PC-9 (cell line): ENCODE measurements at regions not wholly inside any gene's neighbourhood (a gene's known extent, or its start where the extent isn't known, plus 50 kb on each side); places are given as distances from the start of the nearest gene placed in this dataset.

Experiments used
- BruUV-seq: library from RNA; stranded (reverse); fragments of 400-500 nt; replicated peaks from 2 replicates; lab custom pipeline; 2021; lab: Mats Ljungman, UMichigan
- CTCF ChIA-PET: fragments of 300-600 bp; sonication (Branson Sonifier 250); formaldehyde crosslinking; loops from one replicate; lab custom pipeline; 2022; ENCODE audit warnings: antibody characterized with exemption; lab: Charles Lee
- POLR2A ChIA-PET: fragments of 300-600 bp; sonication (Branson Sonifier 250); formaldehyde crosslinking; loops from one replicate; lab custom pipeline; 2022; ENCODE audit warnings: antibody characterized with exemption; ENCODE audit not compliant: unreplicated experiment; lab: Charles Lee
- DNase-seq, 2 experiments: peaks; one replicate each; pipeline versions ENCODE4 v3.0.0 to v3.0.0-alpha.2; 2015 to 2022; ENCODE audit warnings: mixed read lengths in 1 of 2
- H2AFZ ChIP-seq: fragments of 200-600 bp; sonication (generic); 2 replicates; pipeline ENCODE4 v1.8.1; 2017; ENCODE audit warnings: antibody characterized with exemption
- H3F3A ChIP-seq: fragments of 200-600 bp; sonication (generic); 2 replicates; pipeline ENCODE4 v1.8.1; 2017; ENCODE audit warnings: antibody characterized with exemption, mild to moderate bottlenecking, low read depth; ENCODE audit not compliant: insufficient read depth
- H3K27ac ChIP-seq: fragments of 200-600 bp; sonication (generic); 2 replicates; pipeline ENCODE4 v1.6.1; 2016; ENCODE audit warnings: mixed run types
- H3K27me3 ChIP-seq: fragments of 200-600 bp; sonication (generic); 2 replicates; pipeline ENCODE4 v1.6.1; 2016; ENCODE audit warnings: low read depth, mixed run types; ENCODE audit not compliant: insufficient read depth
- H3K36me3 ChIP-seq: fragments of 200-600 bp; sonication (generic); 2 replicates; pipeline ENCODE4 v1.6.1; 2016; ENCODE audit warnings: low read depth, mixed run types
- H3K4me1 ChIP-seq: fragments of 200-600 bp; sonication (generic); replicated peaks from 2 replicates; pipeline ENCODE4 v1.6.1; 2016; ENCODE audit warnings: mixed run types; ENCODE audit not compliant: insufficient read depth
- H3K4me2 ChIP-seq: fragments of 200-600 bp; sonication (generic); 2 replicates; pipeline ENCODE4 v1.6.1; 2017; ENCODE audit warnings: mixed run types
- H3K4me3 ChIP-seq: fragments of 200-600 bp; sonication (generic); 2 replicates; pipeline ENCODE4 v1.6.1; 2016; ENCODE audit warnings: mixed run types
- H3K79me2 ChIP-seq: fragments of 200-600 bp; sonication (generic); 2 replicates; pipeline ENCODE4 v1.6.1; 2017; ENCODE audit warnings: low read depth, mixed run types
- H3K9me2 ChIP-seq: fragments of 200-600 bp; sonication (generic); 2 replicates; pipeline ENCODE4 v1.8.1; 2017; ENCODE audit warnings: mild to moderate bottlenecking; ENCODE audit not compliant: insufficient read depth
- H3K9me3 ChIP-seq: fragments of 200-600 bp; sonication (generic); 2 replicates; pipeline ENCODE4 v1.8.1; 2016; ENCODE audit warnings: low read depth; ENCODE audit not compliant: insufficient read depth
- H4K20me1 ChIP-seq: fragments of 200-600 bp; sonication (generic); 2 replicates; pipeline ENCODE4 v1.8.1; 2017; ENCODE audit not compliant: insufficient read depth
- EZH2 ChIP-seq: fragments of 200-600 bp; sonication (generic); IDR thresholded peaks from 2 replicates; pipeline ENCODE4 v1.8.0; 2017; ENCODE audit warnings: antibody characterized with exemption, low read depth
- intact Hi-C: fragments of 100-400 bp; cut with micrococcal nuclease; formaldehyde crosslinking; loops from one replicate; pipeline ENCODE4 v1.10.0; 2022; ENCODE audit not compliant: unreplicated experiment
- TF ChIP-seq, protein P1 (sequence below): fragments of 200-600 bp; sonication (generic); conservative IDR thresholded peaks from 2 replicates; pipeline ENCODE4 v1.6.1; 2017; ENCODE audit warnings: mixed run types, antibody characterized with exemption, mild to moderate bottlenecking, moderate library complexity

DNA sequence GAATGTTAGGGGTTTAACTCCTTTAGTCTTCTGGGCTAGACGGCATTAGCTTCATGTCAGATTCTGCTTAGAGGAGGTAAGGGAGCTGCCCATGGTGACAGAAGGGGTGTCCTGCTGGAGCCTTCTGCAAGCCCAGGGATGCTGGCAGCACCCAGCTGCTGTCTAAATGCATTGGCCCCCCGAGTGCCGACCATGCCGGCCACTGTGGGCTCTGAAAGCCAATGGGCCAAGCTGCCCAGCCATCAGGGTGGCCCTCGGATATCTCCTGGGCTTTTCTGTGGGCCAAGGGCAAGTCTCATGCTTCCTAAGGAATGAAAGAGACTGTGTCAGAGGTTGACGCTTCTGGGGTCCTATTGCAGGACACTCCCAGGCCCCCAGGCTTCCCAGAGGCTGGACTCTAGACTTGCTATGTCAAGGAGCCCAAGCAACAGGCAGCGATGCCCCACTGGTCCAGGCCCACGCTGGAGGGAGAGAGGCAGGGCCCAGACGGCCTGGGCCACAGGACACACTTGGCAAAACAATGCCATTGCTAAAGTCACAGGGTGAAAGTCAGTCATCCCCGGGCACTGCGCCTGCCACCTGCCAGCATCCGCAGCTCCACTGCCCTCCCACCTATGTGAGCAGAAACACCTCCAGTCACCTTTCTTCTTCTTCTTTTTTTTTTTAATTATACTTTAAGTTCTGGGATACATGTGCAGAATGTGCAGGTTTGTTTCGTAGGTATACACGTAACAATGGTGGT lies 160.2 kb upstream of the GPR12 start:
- Histone ChIP-seq H3K4me1 (no peaks in the 10 kb centered on the region), H3K27ac (no peak overlapping the region), H3F3A (no peaks in the 10 kb centered on the region), H3K4me2 (no peak overlapping the region), H3K27me3 (peaks cover 98% of the 10 kb centered on the region), H2AFZ (no peak overlapping the region), H3K9me2 (no peaks in the 10 kb centered on the region), H3K4me3 (no peak overlapping the region), H3K79me2 (no peaks in the 10 kb centered on the region), H3K36me3 (no peaks in the 10 kb centered on the region), H3K9me3 (no peaks in the 10 kb centered on the region), H4K20me1 (no peaks in the 10 kb centered on the region)
- TF ChIP-seq, protein P1, sequence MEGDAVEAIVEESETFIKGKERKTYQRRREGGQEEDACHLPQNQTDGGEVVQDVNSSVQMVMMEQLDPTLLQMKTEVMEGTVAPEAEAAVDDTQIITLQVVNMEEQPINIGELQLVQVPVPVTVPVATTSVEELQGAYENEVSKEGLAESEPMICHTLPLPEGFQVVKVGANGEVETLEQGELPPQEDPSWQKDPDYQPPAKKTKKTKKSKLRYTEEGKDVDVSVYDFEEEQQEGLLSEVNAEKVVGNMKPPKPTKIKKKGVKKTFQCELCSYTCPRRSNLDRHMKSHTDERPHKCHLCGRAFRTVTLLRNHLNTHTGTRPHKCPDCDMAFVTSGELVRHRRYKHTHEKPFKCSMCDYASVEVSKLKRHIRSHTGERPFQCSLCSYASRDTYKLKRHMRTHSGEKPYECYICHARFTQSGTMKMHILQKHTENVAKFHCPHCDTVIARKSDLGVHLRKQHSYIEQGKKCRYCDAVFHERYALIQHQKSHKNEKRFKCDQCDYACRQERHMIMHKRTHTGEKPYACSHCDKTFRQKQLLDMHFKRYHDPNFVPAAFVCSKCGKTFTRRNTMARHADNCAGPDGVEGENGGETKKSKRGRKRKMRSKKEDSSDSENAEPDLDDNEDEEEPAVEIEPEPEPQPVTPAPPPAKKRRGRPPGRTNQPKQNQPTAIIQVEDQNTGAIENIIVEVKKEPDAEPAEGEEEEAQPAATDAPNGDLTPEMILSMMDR: no peak
- no peak for TF ChIP-seq EZH2
- intact Hi-C loops: no loop called here
- BruUV-seq: no TSS peak
- CTCF ChIA-PET: no interaction called here
- no peak for DNase-seq
- POLR2A ChIA-PET: no interaction called here

DNA sequence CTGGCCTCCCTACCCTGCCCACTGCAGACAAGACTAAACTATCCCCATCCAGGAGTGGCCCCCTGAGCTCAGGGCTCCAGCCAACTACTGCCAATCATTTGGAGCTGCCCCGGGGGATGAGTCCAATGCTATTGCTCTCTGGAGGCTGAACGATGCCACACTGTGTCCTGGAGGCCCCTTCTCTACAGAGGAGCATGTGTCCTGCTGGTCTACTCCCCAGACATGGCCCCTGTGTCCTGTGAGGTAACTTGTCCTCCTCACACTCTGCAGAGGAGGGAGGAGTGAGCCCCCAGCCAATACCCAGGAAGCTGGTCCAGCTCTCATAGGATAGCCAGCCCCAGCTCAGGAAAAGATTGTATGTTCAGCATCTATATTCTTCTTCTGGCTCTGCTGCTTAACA lies 159.1 kb upstream of the GPR12 start:
- BruUV-seq: no TSS peak
- Histone ChIP-seq H4K20me1 (no peaks in the 10 kb centered on the region), H3K4me3 (no peak overlapping the region), H3K9me3 (no peaks in the 10 kb centered on the region), H3K27me3 (peaks cover 100% of the 10 kb centered on the region), H3K27ac (no peak overlapping the region), H3K9me2 (no peaks in the 10 kb centered on the region), H3F3A (no peaks in the 10 kb centered on the region), H3K4me1 (no peaks in the 10 kb centered on the region), H2AFZ (no peak overlapping the region), H3K79me2 (no peaks in the 10 kb centered on the region), H3K36me3 (no peaks in the 10 kb centered on the region), H3K4me2 (no peak overlapping the region)
- ChIA-PET CTCF (no interaction called here), POLR2A (no interaction called here)
- TF ChIP-seq EZH2: no peak
- TF ChIP-seq, protein P1: no peak
- DNase-seq: no peak
- intact Hi-C loops: no loop called here

DNA sequence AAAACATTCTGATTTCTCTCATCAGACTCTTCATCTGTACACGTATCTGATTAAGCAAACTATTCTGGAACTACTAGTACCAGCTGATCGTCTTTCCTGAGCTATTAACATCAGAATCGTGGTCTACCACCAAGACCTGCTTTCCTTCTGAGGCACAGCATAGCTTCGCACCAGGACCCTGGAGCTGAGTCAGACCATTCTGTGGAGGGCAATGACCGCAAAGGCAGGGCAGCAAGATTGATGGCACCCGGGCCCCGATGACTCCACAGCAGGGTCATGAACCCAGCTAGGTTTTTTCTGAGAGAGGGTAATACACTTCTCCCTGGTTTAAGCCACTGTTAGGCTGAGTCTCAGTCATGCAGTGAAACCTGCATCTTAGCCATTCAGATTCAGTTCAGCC lies 158.7 kb upstream of the GPR12 start:
- H3K27me3 ChIP-seq: peaks cover 100% of the 10 kb centered on the region
- H2AFZ ChIP-seq: no peak overlapping the region
- H3K79me2 ChIP-seq: no peaks in the 10 kb centered on the region
- H3K4me1 ChIP-seq: no peaks in the 10 kb centered on the region
- H3K4me2 ChIP-seq: no peak overlapping the region
- DNase-seq: no peak
- H3F3A ChIP-seq: no peaks in the 10 kb centered on the region
- POLR2A ChIA-PET: no interaction called here
- no peak overlapping the region for H3K27ac ChIP-seq
- intact Hi-C loops: no loop called here
- no peaks in the 10 kb centered on the region for H3K9me3 ChIP-seq
- CTCF ChIA-PET: no interaction called here
- H3K9me2 ChIP-seq: no peaks in the 10 kb centered on the region
- TF ChIP-seq, protein P1: no peak
- no peak for TF ChIP-seq EZH2
- H3K4me3 ChIP-seq: no peak overlapping the region
- no peaks in the 10 kb centered on the region for H4K20me1 ChIP-seq
- H3K36me3 ChIP-seq: no peaks in the 10 kb centered on the region
- no TSS peak for BruUV-seq
